ENCODE measurements at regions not wholly inside any gene's neighbourhood (a gene's known extent, or its start where the extent isn't known, plus 50 kb on each side); places are given as distances from the start of the nearest gene placed in this dataset.

DNA sequence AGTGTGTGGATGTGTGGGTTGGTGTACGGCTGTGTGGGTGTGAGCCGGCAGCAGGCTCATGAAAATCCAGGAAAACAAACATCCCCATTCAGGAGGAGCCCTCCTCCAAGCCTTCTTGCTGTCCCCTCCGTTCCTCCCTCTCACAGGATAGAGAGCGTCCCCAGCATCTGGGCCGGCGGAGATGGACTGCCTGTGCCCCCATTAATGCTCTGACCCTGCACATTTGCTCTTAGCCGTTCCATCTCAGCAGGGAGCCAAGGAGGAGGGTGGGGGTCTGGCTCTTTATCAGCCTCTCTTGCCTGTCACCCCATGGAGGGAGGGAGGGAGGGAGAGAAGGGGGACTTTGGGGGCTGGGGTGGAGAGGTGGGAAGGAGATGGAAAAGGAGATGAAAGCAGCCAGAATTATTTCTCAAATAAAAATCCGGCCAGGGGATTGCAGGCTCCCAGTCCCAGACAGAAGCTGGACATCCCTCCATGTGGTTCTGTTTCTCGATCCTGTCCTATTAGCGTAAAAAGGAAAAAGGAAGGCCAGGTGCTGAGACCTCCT lies 240.0 kb upstream of the ZFHX3 start:
- intact Hi-C loops (cut with DNase I, micrococcal nuclease), result no loop called here
- DNase-seq (no peak), ATAC-seq (no peak)
- Histone ChIP-seq H3K4me3 (no peak overlapping the region), H3K9me3 (no peaks in the 10 kb centered on the region), H3K4me1 (ENCODE audit: low read depth) (no peaks in the 10 kb centered on the region), H3K36me3 (ENCODE audit: low read depth) (no peaks in the 10 kb centered on the region)
- TF ChIP-seq, protein P1, sequence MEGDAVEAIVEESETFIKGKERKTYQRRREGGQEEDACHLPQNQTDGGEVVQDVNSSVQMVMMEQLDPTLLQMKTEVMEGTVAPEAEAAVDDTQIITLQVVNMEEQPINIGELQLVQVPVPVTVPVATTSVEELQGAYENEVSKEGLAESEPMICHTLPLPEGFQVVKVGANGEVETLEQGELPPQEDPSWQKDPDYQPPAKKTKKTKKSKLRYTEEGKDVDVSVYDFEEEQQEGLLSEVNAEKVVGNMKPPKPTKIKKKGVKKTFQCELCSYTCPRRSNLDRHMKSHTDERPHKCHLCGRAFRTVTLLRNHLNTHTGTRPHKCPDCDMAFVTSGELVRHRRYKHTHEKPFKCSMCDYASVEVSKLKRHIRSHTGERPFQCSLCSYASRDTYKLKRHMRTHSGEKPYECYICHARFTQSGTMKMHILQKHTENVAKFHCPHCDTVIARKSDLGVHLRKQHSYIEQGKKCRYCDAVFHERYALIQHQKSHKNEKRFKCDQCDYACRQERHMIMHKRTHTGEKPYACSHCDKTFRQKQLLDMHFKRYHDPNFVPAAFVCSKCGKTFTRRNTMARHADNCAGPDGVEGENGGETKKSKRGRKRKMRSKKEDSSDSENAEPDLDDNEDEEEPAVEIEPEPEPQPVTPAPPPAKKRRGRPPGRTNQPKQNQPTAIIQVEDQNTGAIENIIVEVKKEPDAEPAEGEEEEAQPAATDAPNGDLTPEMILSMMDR (IDR thresholded peaks at IDR 0.05), result no peak

DNA sequence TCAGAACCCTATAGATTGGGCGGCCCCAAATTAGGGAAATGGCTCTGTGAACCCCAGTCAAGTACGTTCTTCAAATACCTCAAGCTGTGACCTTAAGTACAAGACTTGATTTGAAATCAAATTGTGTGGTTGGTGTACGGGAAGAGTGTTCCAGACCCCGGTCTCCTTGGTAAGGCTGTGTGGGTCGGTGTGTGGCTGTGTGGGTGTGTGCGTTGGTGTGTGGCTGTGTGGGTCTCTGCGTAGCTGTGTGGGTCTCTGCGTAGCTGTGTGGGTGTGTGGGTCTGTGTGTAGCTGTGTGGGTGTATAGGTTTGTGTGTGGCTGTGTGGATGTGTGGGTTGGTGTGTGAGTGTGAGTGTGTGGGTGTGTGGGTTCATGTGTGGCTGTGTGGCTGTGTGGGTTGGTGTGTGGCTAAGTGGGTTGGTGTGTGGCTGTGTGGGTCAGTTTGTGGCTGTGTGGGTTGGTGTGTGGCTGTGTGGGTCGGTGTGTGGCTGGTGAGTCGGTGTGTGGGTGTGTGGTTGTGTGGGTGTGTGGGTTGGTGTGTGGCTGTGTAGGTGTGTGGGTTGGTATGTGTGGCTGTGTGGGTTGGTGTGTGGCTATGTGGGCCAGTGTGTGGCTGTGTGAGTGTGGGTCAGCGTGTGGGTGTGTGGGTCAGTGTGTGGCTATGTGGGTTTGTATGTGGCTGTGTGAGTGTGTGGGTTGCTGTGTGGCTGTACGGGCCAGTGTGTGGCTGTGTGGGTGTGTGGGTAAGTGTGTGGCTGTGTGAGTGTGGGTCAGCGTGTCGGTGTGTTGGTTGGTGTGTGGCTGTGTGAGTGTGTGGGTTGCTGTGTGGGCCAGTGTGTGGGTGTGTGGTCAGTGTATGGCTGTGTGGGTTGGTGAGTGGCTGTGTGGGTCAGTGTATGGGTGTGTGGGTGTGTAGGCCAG lies 238.7 kb upstream of the ZFHX3 start:
- intact Hi-C loops (cut with DNase I, micrococcal nuclease), result no loop called here
- Histone ChIP-seq H3K4me1 (ENCODE audit: low read depth) (no peaks in the 10 kb centered on the region), H3K9me3 (no peaks in the 10 kb centered on the region), H3K36me3 (ENCODE audit: low read depth) (no peaks in the 10 kb centered on the region), H3K4me3 (no peak overlapping the region)
- ATAC-seq, result no peak
- TF ChIP-seq, protein P1 (IDR thresholded peaks at IDR 0.05), result no peak
- no peak for DNase-seq

DNA sequence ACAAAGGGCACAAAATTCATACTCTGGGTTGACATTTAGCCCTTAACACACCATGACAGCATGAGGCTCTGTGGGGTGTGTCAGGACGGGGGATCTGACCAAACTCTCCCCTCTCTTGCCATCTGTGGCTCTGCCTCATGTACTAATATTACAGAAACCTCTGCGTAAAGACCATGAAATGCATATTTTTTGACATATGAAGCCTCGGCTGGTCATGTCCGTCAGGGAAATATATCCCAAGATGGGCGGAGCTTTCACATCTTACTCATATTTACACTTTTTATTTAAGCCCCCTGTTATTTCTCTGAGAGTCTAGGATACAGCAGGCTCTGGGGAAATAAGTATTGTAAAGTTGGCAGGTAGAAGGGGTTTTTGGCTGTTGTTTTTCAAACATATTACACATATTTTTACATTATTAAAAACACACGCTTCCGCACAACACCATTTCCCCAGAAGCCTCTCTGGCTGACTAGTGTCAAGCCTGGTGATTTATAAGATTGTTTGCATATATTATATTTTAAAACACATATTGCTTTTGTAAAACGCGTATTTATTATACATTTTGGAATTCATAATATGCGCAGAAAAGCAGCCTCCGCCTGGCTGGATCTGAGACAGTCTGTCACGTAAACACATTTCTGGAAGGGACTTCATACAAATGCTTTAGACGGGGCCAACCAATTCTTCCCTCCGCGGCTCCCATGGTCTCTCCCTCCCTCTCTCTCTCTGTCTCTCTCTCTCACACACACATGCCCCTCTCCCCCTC lies 237.7 kb upstream of the ZFHX3 start:
- DNase-seq, result no peak
- ATAC-seq, result no peak
- Histone ChIP-seq H3K36me3 (ENCODE audit: low read depth) (no peaks in the 10 kb centered on the region), H3K4me1 (ENCODE audit: low read depth) (no peaks in the 10 kb centered on the region), H3K4me3 (no peak overlapping the region), H3K9me3 (no peaks in the 10 kb centered on the region)
- TF ChIP-seq, protein P1 (IDR thresholded peaks at IDR 0.05), result no peak
- intact Hi-C loops (cut with DNase I, micrococcal nuclease), result no loop called here

DNA sequence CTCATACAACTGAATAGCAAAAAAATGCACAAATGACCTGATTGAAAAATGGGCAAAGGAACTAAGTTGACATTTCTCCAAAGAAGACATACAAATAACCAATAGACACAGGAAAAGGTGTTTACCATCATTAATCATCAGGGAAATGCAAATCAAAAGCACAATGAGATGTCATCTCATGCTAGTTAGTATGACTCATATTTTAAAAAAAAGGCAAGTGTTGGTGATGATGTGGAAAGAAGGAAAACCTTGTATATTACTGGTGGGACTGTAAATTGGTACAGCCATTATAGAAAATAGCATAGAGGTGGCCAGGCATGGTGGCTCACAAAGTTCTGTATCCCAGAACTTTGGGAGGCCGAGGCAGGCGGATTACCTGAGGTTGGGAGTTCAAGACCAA lies 232.5 kb upstream of the ZFHX3 start:
- no peaks in the 10 kb centered on the region for H3K4me1 ChIP-seq (ENCODE audit: low read depth)
- no peaks in the 10 kb centered on the region for H3K9me3 ChIP-seq
- H3K4me3 ChIP-seq, result no peak overlapping the region
- H3K36me3 ChIP-seq (ENCODE audit: low read depth), result no peaks in the 10 kb centered on the region
- DNase-seq (no peak), ATAC-seq (no peak)
- intact Hi-C loops (cut with DNase I, micrococcal nuclease), result no loop called here
- TF ChIP-seq, protein P1 (IDR thresholded peaks at IDR 0.05), result no peak

DNA sequence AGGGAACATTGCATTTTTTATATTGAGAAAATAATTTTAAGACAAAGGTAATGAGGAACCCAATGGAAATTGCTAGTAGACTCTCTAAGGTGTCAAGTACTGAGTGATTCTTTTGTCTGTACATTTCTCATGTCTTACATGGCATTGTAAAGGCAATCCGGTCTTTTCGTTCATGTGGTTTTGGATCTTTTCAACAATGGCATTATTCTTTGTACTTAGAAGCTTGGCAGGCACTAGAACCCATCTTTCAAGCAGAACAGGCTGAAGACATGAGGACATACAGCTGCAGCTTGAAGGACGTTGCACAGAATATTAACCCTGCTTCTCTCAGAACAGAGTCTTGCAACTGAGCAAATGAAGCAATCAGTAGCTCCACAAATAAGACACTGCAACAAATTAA lies 231.5 kb upstream of the ZFHX3 start:
- DNase-seq (no peak), ATAC-seq (no peak)
- no peak overlapping the region for H3K4me3 ChIP-seq
- H3K36me3 ChIP-seq (ENCODE audit: low read depth), result no peaks in the 10 kb centered on the region
- H3K9me3 ChIP-seq, result no peaks in the 10 kb centered on the region
- no peaks in the 10 kb centered on the region for H3K4me1 ChIP-seq (ENCODE audit: low read depth)
- TF ChIP-seq, protein P1 (IDR thresholded peaks at IDR 0.05), result no peak
- intact Hi-C loops (cut with DNase I, micrococcal nuclease), result no loop called here
